NCI-H748 (cell line): ENCODE measurements at regions not wholly inside any gene's neighbourhood (a gene's known extent, or its start where the extent isn't known, plus 50 kb on each side); places are given as distances from the start of the nearest gene placed in this dataset.
"Not testable (repeated sequence)": the region's sequence is repeated elsewhere in the genome, so short reads cannot be mapped to it uniquely, and the experiment has no call there.

Experiments used
- DNase-seq: peaks from one replicate; lab custom pipeline; 2025; ENCODE audit not compliant: unreplicated experiment; lab: John Stamatoyannopoulos, UW

- DNase-seq = no peak
Observed at GRCh38 chr3:148534089-148534988, 163.4 kb upstream of the AGTR1 start.

DNA sequence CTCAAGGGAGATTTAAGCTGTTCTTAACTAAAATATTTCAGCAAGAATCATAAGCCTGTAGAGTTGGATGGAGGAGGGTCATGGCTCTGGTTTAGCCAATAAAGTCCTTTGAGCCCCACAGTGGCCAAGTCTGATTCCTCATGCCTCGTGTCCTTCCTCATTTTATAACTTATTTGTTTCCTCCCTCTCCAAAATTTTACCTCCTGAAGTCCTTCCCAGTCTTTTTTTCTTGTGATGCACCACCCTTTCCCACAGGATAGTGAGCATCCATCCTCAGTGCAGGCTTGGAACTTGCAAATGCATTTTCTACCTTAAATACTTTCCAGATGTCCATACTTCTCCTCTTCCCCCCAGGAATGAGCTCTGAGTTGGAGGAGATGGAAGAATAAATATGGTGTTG, 162.7 kb upstream of the AGTR1 start:
- no peak for DNase-seq

- no peak for DNase-seq
Observed at GRCh38 chr3:148540266-148540665, 157.4 kb upstream of the AGTR1 start.

DNA sequence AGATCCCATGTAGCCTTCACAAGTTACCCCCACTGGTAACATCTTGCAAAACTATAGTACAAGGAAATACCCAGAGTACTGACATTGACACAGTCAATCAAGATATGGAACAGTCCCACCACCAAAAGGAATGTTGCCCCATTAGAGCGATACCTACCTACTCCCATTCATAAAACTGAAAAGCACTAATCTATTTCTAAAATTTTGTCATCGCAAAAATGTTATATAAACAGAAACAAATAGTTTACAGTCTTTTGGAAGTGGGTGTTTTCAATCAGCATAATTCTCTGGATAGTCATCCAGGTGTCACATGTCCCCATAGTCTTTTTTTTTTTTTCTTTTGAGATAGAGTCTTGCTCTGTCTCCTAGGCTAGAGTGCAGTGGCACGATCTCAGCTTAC, 156.9 kb upstream of the AGTR1 start:
- DNase-seq = no peak

DNA sequence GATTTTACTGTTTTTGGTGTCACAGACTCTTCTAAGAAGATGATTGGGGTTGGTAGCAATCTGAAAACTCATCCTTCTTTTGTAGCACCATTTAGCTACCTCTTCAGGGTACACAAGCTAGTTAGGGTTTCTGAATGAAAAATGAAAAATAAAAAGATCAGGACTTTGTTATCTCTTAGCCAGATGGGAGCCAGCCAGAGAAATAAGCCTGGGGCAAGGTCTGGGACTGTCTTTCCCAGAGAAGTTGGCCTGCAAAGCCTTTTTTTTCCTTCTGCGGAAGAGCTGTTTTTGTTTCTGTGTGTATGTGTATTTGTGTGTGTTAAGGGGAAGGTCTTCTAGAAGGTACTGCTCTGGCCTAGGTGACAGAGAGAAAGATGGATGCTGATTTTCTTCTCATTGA, 150.7 kb upstream of the AGTR1 start:
- DNase-seq = no peak

DNA sequence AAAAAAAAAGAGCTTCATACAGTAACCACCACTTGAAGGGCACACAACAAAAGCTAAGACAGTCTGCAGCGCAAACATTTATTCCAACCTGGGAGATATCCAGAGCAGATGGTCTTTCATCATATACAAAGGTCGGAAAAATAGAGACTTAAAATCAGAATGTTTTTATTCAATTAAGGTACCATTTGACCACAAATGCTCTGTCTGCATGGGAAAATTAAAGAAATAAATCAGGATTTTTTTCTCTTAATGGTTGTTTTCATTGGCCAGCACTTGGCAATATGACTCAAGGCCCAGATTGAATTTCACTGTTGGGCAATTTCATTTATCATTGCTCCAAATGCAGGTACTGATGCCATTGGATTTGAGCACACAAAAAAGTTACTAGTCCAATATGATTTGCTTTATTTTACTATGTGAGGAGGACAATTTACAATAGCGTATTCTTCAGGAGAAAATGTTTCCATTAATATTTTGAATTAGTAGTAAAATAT, 145.9 kb upstream of the AGTR1 start:
- DNase-seq = no peak

GRCh38 chr3:148554367-148554766, 143.3 kb upstream of the AGTR1 start:
- no peak for DNase-seq

- DNase-seq = no peak
Observed at GRCh38 chr3:148556664-148557063, 141.0 kb upstream of the AGTR1 start.

DNA sequence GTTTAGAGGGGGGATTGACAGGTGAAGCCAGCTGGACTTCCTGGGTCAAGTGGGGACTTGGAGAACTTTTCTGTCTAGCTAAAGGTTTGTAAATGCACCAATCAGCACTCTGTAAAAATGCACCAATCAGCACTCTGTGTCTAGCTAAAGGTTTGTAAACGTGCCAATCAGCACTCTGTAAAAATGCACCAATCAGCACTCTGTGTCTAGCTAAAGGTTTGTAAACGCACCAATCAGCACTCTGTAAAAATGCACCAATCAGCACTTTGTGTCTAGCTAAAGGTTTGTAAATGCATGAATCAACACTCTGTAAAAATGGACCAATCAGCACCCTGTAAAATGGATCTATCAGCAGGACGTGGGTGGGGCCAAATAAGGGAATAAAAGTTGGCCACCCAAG, 120.1 kb upstream of the AGTR1 start:
- not testable (repeated sequence) for DNase-seq

DNA sequence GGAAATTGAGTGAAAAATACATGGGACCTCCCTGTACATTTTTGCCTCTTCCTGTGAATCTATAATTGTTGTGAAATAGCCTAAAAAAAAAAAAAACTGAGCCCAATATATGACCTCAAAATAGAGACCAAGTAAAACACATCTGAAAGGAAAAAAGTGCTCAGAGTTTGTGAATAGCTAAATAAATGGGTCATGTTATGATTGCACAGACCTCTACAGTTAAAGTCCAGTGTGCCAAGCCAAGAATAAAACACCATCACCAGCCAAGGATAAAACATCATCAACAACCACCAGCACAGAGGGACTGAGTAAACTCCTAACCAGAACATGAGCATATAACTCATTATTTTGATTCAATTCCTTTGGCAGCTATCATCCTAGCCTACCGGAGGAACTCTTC, 115.6 kb upstream of the AGTR1 start:
- no peak for DNase-seq

GRCh38 chr3:148583793-148584192, 113.9 kb upstream of the AGTR1 start:
- no peak for DNase-seq

DNA sequence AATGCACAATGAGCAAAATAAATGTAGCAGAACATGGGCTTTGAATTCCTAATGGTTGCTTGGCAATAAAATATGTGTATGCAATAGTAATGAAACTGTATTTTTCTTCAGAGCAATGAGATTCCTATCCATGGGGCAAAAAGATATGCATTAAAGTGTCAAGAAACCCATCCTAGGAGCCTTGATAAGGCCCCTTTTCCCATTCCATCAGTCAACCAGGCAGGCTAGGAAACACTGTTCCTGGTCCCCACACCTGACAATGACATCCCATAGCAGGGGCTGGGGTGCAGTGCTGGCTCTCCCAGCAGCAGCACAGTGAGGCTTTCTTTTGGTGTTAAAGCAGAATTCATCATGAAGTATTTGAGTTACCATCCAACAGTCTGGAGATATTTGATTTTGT, 113.3 kb upstream of the AGTR1 start:
- no peak for DNase-seq

GRCh38 chr3:148585671-148586379, 111.9 kb upstream of the AGTR1 start:
- DNase-seq = no peak

DNA sequence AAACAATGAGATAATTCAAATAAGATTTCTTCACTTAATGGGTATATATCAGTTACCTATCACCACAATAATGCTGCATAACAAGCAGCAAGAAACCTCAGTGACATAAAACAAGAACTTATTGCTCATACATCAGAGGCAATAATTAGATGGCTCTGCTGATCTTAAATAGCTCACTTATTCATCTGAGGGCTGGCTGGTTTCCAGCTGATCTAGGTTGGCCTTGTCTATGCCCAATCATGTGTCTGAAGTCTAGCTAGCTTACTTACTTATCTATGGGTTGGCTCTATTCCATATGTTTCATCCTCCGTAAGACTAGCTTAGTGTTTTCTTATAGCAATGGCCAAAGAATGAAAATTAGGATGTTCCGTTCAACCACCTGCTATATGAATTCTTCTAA, 109.4 kb upstream of the AGTR1 start:
- no peak for DNase-seq

DNA sequence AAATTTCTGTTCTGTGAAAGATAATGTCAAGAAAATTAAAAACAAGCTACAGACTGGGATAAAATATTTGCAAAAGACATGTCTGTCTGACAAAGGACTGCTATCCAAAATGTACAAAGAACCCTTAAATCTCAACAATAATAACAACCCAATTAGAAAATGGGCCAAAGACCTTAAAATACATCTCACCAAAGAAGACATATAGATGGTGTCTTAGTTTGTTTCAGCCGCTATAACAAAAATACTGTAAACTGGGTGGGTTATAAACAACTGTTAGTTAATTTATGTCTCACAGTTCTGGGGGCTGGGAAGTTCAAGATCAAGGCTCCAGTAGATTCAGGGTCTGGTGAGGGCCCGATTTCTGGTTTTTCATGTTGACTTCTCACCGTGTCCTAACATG, 106.2 kb upstream of the AGTR1 start:
- DNase-seq = no peak

GRCh38 chr3:148598619-148599018, 99.1 kb upstream of the AGTR1 start:
- no peak for DNase-seq

DNA sequence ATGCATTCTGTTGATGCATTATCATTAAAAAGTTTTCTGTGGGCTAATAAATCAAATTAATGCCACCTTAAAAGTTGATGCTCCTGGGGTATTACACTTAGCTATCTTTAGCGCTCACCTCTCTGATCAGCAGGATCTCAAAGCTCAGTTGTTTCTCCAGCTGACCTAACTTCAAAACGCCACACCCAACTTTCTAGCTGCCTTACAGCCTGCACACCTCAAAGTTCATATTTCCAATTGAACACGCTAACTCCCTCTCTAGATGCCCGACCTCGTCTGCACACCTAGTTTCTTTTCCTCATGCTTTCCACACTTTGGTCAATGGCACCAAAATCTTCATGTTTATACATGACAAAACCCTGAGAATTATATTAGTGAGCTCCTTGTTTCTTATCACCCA, 98.2 kb upstream of the AGTR1 start:
- no peak for DNase-seq

DNA sequence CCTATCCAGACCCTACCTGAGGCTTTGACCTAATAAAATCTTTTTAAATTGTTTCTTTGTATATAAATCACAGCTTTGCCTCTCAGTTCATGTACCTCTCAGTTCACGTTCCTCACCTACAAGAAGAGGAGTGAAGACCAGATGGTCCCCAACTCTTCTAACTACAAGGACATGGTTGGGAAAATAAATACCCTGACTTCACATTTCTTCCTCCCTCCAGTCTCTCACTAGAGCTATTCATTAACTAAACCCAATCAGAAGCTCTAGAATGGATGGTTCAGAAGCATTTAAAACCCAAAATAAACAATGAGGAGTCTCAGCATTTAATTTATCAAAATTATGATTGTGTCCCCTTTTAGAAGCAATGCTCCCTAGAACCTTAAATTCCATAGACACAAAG, 97.3 kb upstream of the AGTR1 start:
- no peak for DNase-seq

DNA sequence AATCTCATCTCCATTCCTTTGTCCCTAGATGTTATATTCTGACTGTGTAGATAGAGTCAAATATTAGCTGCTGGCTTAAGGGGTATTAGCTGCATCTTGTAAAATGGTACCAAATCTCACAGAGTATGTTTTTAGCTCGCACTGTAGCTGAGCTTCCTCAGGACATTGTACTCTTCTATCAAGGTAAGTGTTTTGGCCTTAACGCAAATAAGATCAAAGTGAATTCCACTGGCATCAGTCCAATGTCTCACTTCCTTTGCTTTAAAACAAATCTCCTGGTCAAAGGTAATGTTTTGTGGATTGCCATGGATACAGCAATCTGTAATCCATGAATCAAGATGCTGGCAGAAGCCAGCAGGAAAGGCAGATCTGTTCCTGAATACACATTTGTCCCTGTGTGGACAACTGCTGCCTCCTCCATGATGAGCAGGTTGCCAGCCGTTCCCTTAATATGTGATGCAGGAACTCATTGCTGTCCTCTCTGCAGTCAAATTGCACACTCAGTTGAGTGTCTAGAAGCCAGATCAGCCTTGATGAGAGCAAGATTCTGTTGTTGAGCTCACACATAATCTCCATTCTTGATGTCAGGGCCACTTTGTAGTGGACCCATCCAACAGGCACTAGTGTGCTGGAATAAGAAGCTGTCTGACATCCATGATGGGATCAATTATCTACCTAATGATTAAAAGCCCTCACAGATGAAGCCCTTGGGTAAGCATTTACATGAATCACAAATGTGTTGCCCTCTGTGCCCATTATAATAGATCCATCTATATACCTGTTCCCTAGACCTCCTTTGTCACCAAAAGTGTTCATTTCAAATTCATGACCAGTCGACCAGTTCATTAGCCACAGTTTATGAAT, 96.6 kb upstream of the AGTR1 start:
- peak; percentile 85 for DNase-seq

DNA sequence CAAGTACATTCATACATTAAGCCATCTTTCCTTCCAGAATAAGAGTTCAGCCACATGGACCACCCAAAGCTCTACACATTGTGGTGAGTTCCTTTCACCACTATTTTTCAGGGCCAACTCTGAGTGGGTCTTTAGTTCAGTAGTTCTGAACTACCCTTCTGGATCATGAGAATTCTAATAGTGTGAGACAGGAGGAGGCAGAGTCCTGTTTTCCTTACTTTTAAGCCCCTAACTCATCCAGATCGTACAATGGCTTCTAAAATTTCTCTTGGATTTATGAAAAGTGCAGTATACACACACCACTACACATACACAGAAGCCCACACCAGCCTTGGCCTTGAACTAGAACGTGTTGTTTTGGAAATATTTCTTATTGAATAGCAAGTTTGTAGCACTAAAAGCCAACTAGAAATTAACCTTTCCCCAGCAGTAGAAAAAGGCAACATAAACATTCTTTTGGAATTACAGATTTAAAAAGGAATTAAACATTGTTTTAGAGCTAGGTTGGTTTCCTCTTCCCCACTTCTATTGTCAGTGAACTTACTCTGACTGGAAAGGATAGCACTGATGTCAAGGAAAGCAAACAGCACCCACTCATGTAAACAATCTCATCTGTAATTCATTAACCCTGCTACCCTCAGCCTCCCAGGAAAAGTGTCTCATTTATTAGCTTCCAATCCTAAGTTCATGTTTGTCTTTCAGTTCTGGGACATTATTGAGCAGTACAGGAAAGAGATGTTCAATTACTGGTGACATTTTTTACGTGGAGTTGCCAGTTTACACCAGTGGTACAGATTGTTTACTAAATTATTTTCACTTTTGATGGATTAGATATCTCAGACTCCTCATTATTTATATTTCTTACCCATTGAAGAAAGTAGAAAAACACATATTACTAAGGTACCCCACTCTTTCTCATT, 95.7 kb upstream of the AGTR1 start:
- DNase-seq = peak; percentile 3
